ENCODE measurements at regions not wholly inside any gene's neighbourhood (a gene's known extent, or its start where the extent isn't known, plus 50 kb on each side); places are given as distances from the start of the nearest gene placed in this dataset.

- DNase-seq, result no peak
Measured at GRCh38 chr6:97819710-97820109, 536.7 kb upstream of the MMS22L start.

DNA sequence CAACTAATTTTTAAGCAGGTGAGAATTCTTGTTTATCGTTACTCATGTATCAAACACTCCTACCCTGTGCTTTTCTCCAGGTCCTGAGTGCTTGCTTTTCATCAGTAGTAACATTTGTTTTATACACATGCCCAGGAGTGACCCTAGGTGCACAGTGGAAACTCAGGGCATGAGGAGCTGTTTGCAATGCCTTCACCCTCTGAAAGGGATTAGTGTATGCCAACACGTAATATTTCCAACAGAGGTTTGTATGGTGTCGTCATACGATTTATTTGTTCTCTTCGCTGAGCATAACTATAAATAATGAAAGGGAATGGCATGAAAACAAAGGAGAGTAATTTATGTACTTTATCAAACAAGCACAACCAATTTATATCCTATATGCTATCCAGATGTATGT lies 537.4 kb upstream of the MMS22L start:
- no peak for DNase-seq

GRCh38 chr6:97822632-97823031 lies 539.6 kb upstream of the MMS22L start:
- DNase-seq, result no peak

DNA sequence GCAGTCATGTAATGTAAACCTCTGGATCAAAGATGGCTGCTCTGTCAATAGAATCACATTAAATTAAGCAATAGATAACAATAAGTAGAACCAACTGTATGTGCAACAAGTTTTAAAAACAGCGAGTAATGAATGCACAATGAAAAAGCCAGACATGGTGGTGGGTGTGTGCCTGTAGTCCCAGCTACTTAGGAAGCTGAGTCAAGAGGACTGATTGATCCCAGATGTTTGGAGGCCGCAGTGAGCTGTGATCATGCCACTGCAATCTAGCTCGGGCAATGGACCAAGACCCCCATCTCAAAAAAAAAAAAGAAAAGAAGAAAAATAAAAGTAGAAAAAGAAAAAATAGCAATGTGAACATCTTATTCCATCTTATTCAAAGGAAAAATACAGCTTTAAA lies 558.7 kb upstream of the MMS22L start:
- DNase-seq, result no peak

DNA sequence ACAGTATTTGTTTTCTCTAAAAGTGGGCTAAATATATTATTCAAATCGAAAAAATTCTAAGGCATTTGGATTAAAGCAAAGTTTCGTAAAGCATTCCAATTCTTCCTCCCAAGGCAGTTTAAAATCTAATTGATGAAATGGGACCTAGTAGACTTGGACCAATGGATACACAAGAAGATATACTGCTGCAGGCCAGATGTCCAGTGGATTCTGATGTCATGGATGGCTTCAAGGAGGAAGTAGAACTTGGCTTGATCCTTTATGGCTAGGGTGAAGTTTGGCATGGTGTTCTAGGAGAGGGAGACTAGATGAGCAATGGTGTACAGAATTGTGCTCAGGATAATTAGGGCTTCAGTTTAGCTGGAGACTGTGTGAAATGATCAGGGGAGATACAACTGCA lies 559.5 kb upstream of the MMS22L start:
- no peak for DNase-seq

DNA sequence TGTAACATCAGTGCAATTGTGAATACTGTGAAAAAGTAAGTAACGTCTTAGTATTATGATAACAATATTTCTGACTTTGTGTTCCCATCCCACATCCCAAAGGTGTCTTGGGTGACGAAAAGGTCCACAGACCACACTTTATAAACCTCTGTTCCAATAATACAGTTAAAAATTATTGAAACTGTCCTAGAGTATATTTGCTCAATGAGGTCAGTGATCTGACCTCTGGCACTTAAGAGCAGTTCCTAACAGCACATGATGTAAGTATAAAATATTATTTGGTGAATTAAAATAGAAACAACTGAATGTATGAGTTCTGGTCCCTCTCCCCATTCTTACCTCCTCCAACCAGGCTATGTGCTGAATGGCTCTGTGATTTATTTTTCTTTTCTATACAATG lies 566.4 kb upstream of the MMS22L start:
- no peak for DNase-seq

- no peak for DNase-seq
Measured at GRCh38 chr6:97850458-97851212, 567.6 kb upstream of the MMS22L start.

GRCh38 chr6:97863697-97864096 lies 580.7 kb upstream of the MMS22L start:
- no peak for DNase-seq

DNA sequence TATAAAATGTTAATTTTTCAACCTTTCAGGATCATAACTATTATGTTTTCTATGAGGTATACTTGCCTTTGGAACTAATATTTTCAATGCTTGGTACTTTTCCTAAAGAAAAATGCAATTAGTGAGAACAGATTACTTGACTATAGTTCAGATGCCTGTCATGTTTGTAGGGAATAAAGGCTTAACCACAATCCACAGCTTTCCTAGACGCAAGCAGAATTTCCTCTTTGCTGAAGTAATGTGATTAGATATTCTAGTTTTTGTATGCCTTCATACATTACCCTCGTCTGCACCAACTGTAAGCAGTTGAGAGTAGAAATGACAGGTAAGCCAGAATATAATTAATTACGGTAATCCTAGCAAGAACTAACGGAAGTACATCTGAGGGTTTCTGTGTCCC lies 581.4 kb upstream of the MMS22L start:
- DNase-seq, result no peak

DNA sequence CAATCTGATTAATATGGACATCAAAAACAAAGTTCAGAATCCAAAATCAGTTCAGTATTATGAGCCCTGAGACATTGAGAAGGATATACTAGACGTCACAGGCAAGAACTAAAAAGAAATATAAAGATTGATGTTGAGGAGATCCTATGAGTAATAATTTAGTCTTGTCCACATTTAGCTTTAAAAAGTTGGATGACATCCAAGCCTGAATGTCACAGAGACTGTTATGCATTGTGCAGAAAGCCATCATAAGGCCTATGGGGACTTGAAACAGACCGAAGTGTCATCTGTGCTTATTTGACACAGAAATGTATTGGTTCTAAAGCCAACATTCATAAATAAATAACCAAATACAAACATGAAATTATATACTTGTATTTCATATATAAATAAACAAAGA lies 581.8 kb upstream of the MMS22L start:
- DNase-seq, result no peak

GRCh38 chr6:97865612-97866011 lies 582.6 kb upstream of the MMS22L start:
- DNase-seq, result no peak

DNA sequence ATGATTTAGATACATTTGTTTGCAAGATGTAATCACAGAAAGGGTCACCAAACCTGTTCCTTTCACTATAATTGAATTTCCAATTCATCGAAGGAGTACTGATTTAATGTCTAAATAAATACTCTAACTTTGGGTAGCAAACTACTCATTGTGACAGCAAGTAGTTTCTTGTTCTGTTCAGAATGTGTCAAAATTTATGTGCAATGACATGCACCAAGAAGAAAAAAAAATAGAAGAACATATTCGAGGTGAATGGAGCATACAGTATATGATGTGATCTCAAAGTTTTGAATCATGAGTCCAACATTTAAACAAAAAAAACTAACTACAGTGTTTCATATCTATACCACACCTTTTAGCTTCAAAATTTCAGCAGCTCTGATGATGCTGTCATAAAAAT lies 583.6 kb upstream of the MMS22L start:
- DNase-seq, result no peak

- DNase-seq, result no peak
Measured at GRCh38 chr6:97867177-97867576, 584.2 kb upstream of the MMS22L start.

DNA sequence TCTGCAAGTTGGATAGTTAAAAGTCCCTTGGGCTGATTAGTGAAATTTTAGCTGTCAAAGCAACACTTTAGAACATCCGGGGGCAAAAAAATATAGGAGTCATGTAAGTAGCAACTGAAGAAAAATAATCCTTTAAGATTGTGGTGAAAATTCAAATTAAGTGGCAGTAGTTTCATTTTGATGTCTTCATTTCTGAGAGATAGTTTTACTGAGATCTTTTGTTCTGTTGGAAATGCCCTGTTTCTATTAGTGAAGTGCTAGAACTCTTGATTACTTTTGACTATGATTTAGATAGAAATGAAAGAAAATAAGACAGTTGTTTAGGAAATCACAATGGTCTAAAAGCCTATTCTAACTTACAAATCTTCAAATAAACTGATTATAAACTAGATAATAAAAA lies 587.3 kb upstream of the MMS22L start:
- no peak for DNase-seq

DNA sequence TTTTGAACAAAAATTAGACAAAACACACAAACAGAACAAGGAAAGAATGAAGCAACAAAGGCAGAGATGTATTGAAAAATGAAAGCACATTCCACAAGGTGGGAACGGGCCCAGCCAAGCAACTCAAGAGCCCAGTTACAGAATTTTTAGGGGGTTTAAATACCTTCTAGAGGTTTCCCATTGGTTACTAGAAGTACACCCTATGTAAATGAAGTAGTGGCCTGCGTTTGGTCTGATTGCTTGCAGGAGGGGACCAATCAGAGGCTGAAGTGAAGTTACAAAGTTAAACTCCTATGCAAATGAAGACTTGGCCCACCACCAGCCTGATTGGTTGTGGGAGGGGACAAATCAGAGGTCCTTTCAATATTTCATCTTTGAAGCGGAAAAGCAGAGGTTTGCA lies 593.7 kb upstream of the MMS22L start:
- no peak for DNase-seq

DNA sequence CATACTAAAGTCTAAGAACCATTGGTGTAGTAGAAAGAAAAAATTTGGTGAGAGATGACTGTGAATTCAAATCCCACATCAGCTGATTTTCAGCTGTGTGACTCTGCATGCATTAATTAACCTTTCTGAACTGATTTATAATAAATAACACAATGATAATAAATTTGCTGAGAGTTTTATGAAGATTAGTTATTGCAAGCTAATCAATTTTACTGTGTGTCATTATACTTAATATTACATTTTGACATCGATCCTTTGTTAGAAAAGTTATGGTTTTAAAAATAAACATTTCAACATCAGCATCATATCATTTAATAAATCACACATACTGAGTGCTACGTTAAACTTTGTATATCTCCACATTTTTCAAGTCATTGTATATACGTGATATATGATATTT lies 599.7 kb upstream of the MMS22L start:
- DNase-seq, result no peak

- no peak for DNase-seq
Measured at GRCh38 chr6:97885325-97885724, 602.3 kb upstream of the MMS22L start.

DNA sequence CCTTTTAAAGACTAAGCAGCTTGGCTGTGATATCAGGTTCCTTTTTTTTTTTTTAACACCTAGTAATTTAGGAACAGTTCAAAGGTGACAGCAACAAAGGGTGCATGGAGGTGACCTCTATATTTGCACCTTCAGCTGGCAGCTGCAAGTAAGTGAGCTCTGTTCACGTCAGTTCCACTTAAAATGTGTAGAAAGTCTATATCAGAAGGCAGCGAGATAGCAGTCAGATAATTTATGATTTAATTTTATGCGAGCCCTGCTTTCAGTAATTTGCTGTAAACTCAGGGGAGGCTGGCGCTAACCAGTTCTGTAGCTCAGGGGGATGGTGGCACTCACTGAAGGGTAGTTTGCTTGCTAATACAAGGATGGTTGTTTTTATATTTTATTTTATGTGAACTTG lies 602.8 kb upstream of the MMS22L start:
- no peak for DNase-seq

GRCh38 chr6:97901531-97901930 lies 618.5 kb upstream of the MMS22L start:
- no peak for DNase-seq

DNA sequence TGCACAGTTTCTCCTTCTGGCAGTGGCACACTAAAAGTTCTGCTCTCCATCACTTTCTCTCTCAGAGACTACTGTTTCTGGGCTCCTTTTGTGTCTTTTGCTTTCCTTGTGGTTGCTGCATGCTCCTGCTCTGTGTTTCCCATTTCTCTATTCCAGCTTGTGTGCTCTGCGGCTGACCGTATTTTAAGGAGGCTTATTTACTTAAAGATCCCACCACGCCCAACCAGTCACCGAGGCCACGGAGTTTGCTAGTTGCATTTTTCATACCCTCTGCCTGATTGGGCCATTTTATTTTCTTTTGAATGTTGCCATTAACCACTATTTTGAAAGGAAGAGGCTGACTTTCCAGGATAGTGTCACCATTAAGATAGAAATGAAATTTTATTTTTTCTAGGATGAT lies 626.4 kb upstream of the MMS22L start:
- no peak for DNase-seq

DNA sequence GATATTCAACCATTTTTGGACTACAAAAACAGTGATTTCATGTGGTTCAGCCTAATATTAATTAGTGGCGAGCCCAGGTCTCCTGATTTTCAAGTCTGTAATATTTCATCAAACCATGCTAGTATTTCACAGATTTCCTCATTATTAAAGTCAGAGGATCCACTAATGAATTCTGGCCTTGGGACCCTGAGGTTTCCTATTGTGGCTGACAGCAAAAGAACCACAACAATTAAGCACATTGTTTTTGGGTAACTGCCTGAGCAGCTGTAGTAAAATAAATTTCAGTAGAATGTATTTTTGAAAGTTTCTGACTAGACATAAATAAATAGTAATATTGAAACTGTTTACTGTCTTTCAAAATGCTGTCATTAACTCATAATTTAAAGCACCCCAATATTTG lies 630.7 kb upstream of the MMS22L start:
- no peak for DNase-seq

DNA sequence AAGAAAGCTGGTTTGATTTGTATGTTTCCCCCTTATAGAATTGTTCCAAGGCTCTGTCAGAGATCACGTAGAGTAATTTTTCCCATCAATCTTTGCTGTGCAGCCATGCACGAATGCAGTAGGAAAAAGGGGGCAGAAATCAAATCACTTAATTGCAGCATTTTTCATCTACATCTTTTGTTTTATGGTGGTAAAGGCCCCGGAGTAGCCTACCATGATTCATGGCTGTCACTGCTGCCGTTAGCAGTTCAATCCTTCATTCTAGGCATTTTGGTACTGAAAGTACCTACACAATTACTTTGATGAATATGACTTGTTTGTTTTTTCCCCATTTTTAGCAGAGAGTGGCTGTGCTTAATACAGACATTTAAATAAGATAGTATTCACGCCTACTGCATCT lies 631.9 kb upstream of the MMS22L start:
- DNase-seq, result no peak

GRCh38 chr6:97915537-97915936 lies 632.5 kb upstream of the MMS22L start:
- DNase-seq, result no peak

- DNase-seq, result no peak
Measured at GRCh38 chr6:97917369-97917768, 634.4 kb upstream of the MMS22L start.

- no peak for DNase-seq
Measured at GRCh38 chr6:97919046-97919445, 636.0 kb upstream of the MMS22L start.

- DNase-seq, result no peak
Measured at GRCh38 chr6:97919631-97920030, 636.6 kb upstream of the MMS22L start.
